ENCODE measurements at regions not wholly inside any gene's neighbourhood (a gene's known extent, or its start where the extent isn't known, plus 50 kb on each side); places are given as distances from the start of the nearest gene placed in this dataset.

- ChIA-PET POLR2A (no interaction called here), CTCF (no interaction called here)
- Histone ChIP-seq H3K9me3 (ENCODE audit: control extremely low read depth in 1 of 5, control insufficient read depth in 4 of 5, insufficient read depth in 2 of 5, low read depth in 1 of 5, low read length in 4 of 5) (no peaks in the 10 kb centered on the region), H3K27me3 (replicated peaks in 2 of 5; ENCODE audit: control insufficient read depth in 4 of 5, insufficient read depth in 5 of 5, low read length in 4 of 5) (no peaks in the 10 kb centered on the region), H3K4me1 (ENCODE audit: control extremely low read depth in 1 of 4, control insufficient read depth in 4 of 4, insufficient read depth in 4 of 4, low read length in 3 of 4) (no peaks in the 10 kb centered on the region), H3K4me3 (ENCODE audit: control insufficient read depth in 1 of 7, extremely low read depth in 1 of 7, insufficient read depth in 4 of 7, low read depth in 2 of 7, low read length in 6 of 7) (no peak overlapping the region), H3K27ac (ENCODE audit: insufficient read depth in 1 of 2, low read depth in 1 of 2, low read length in 2 of 2, poor library complexity in 1 of 2, severe bottlenecking in 2 of 2) (no peak overlapping the region), H3K36me3 (ENCODE audit: control insufficient read depth in 4 of 4, insufficient read depth in 4 of 4, low read length in 3 of 4) (no peaks in the 10 kb centered on the region)
- WGBS (ENCODE audit: insufficient coverage), result 94% methylated on average over 2 of the region's 2 CpGs
- no peak for DNase-seq
These were observed 84.6 kb upstream of the FAT3 start for GRCh38 chr11:92140021-92140420.

- ChIA-PET POLR2A (no interaction called here), CTCF (no interaction called here)
- no peak overlapping the region for H3K27ac ChIP-seq (ENCODE audit: insufficient read depth in 1 of 2, low read depth in 1 of 2, low read length in 2 of 2, poor library complexity in 1 of 2, severe bottlenecking in 2 of 2)
- no peak overlapping the region for H3K4me3 ChIP-seq (ENCODE audit: control insufficient read depth in 1 of 7, extremely low read depth in 1 of 7, insufficient read depth in 4 of 7, low read depth in 2 of 7, low read length in 6 of 7)
- H3K36me3 ChIP-seq (ENCODE audit: control insufficient read depth in 4 of 4, insufficient read depth in 4 of 4, low read length in 3 of 4), result no peaks in the 10 kb centered on the region
- DNase-seq, result no peak
- no peaks in the 10 kb centered on the region for H3K27me3 ChIP-seq (replicated peaks in 2 of 5; ENCODE audit: control insufficient read depth in 4 of 5, insufficient read depth in 5 of 5, low read length in 4 of 5)
- no peaks in the 10 kb centered on the region for H3K9me3 ChIP-seq (ENCODE audit: control extremely low read depth in 1 of 5, control insufficient read depth in 4 of 5, insufficient read depth in 2 of 5, low read depth in 1 of 5, low read length in 4 of 5)
- no peaks in the 10 kb centered on the region for H3K4me1 ChIP-seq (ENCODE audit: control extremely low read depth in 1 of 4, control insufficient read depth in 4 of 4, insufficient read depth in 4 of 4, low read length in 3 of 4)
These were observed 86.3 kb upstream of the FAT3 start for GRCh38 chr11:92138296-92138695.

GRCh38 chr11:92137747-92138146 is 86.9 kb upstream of the FAT3 start:
- H3K4me1 ChIP-seq (ENCODE audit: control extremely low read depth in 1 of 4, control insufficient read depth in 4 of 4, insufficient read depth in 4 of 4, low read length in 3 of 4), result no peaks in the 10 kb centered on the region
- no peak overlapping the region for H3K4me3 ChIP-seq (ENCODE audit: control insufficient read depth in 1 of 7, extremely low read depth in 1 of 7, insufficient read depth in 4 of 7, low read depth in 2 of 7, low read length in 6 of 7)
- 0% methylated on average over 1 of the region's 2 CpGs for WGBS (ENCODE audit: insufficient coverage)
- no peaks in the 10 kb centered on the region for H3K36me3 ChIP-seq (ENCODE audit: control insufficient read depth in 4 of 4, insufficient read depth in 4 of 4, low read length in 3 of 4)
- no peak for DNase-seq
- ChIA-PET CTCF (no interaction called here), POLR2A (no interaction called here)
- no peaks in the 10 kb centered on the region for H3K9me3 ChIP-seq (ENCODE audit: control extremely low read depth in 1 of 5, control insufficient read depth in 4 of 5, insufficient read depth in 2 of 5, low read depth in 1 of 5, low read length in 4 of 5)
- H3K27me3 ChIP-seq (replicated peaks in 2 of 5; ENCODE audit: control insufficient read depth in 4 of 5, insufficient read depth in 5 of 5, low read length in 4 of 5), result no peaks in the 10 kb centered on the region
- no peak overlapping the region for H3K27ac ChIP-seq (ENCODE audit: insufficient read depth in 1 of 2, low read depth in 1 of 2, low read length in 2 of 2, poor library complexity in 1 of 2, severe bottlenecking in 2 of 2)

- H3K4me3 ChIP-seq (ENCODE audit: control insufficient read depth in 1 of 7, extremely low read depth in 1 of 7, insufficient read depth in 4 of 7, low read depth in 2 of 7, low read length in 6 of 7), result no peak overlapping the region
- DNase-seq, result no peak
- WGBS (ENCODE audit: insufficient coverage), result 71% methylated on average over 2 of the region's 2 CpGs
- no peaks in the 10 kb centered on the region for H3K4me1 ChIP-seq (ENCODE audit: control extremely low read depth in 1 of 4, control insufficient read depth in 4 of 4, insufficient read depth in 4 of 4, low read length in 3 of 4)
- CTCF ChIA-PET, result no interaction called here
- H3K36me3 ChIP-seq (ENCODE audit: control insufficient read depth in 4 of 4, insufficient read depth in 4 of 4, low read length in 3 of 4), result no peaks in the 10 kb centered on the region
- H3K27ac ChIP-seq (ENCODE audit: insufficient read depth in 1 of 2, low read depth in 1 of 2, low read length in 2 of 2, poor library complexity in 1 of 2, severe bottlenecking in 2 of 2), result no peak overlapping the region
- no peaks in the 10 kb centered on the region for H3K9me3 ChIP-seq (ENCODE audit: control extremely low read depth in 1 of 5, control insufficient read depth in 4 of 5, insufficient read depth in 2 of 5, low read depth in 1 of 5, low read length in 4 of 5)
- POLR2A ChIA-PET, result interaction anchor here (0.6 kb wide), 1 partner anchor 30 kb away, joined by 4 read pairs; no protein-coding TSS in a partner anchor
- no peaks in the 10 kb centered on the region for H3K27me3 ChIP-seq (replicated peaks in 2 of 5; ENCODE audit: control insufficient read depth in 4 of 5, insufficient read depth in 5 of 5, low read length in 4 of 5)
These were observed 87.8 kb upstream of the FAT3 start for GRCh38 chr11:92136797-92137196.

- Histone ChIP-seq H3K4me3 (ENCODE audit: control insufficient read depth in 1 of 7, extremely low read depth in 1 of 7, insufficient read depth in 4 of 7, low read depth in 2 of 7, low read length in 6 of 7) (no peak overlapping the region), H3K9me3 (ENCODE audit: control extremely low read depth in 1 of 5, control insufficient read depth in 4 of 5, insufficient read depth in 2 of 5, low read depth in 1 of 5, low read length in 4 of 5) (no peaks in the 10 kb centered on the region), H3K36me3 (ENCODE audit: control insufficient read depth in 4 of 4, insufficient read depth in 4 of 4, low read length in 3 of 4) (no peaks in the 10 kb centered on the region), H3K27me3 (replicated peaks in 2 of 5; ENCODE audit: control insufficient read depth in 4 of 5, insufficient read depth in 5 of 5, low read length in 4 of 5) (no peaks in the 10 kb centered on the region), H3K4me1 (ENCODE audit: control extremely low read depth in 1 of 4, control insufficient read depth in 4 of 4, insufficient read depth in 4 of 4, low read length in 3 of 4) (no peaks in the 10 kb centered on the region), H3K27ac (ENCODE audit: insufficient read depth in 1 of 2, low read depth in 1 of 2, low read length in 2 of 2, poor library complexity in 1 of 2, severe bottlenecking in 2 of 2) (no peak overlapping the region)
- ChIA-PET CTCF (interaction anchor here (1.3 kb wide), 1 partner anchor 10 kb away, joined by 3 read pairs; no protein-coding TSS in a partner anchor), POLR2A (no interaction called here)
- 57% methylated on average over 4 of the region's 4 CpGs for WGBS (ENCODE audit: insufficient coverage)
- DNase-seq, result no peak
These were observed 93.2 kb upstream of the FAT3 start for GRCh38 chr11:92131289-92131865.

GRCh38 chr11:92130421-92130831 is 94.2 kb upstream of the FAT3 start:
- POLR2A ChIA-PET, result no interaction called here

GRCh38 chr11:92129811-92130210 is 94.8 kb upstream of the FAT3 start:
- no peak for DNase-seq
- Histone ChIP-seq H3K9me3 (ENCODE audit: control extremely low read depth in 1 of 5, control insufficient read depth in 4 of 5, insufficient read depth in 2 of 5, low read depth in 1 of 5, low read length in 4 of 5) (no peaks in the 10 kb centered on the region), H3K4me3 (ENCODE audit: control insufficient read depth in 1 of 7, extremely low read depth in 1 of 7, insufficient read depth in 4 of 7, low read depth in 2 of 7, low read length in 6 of 7) (no peak overlapping the region), H3K27me3 (replicated peaks in 2 of 5; ENCODE audit: control insufficient read depth in 4 of 5, insufficient read depth in 5 of 5, low read length in 4 of 5) (no peaks in the 10 kb centered on the region), H3K27ac (ENCODE audit: insufficient read depth in 1 of 2, low read depth in 1 of 2, low read length in 2 of 2, poor library complexity in 1 of 2, severe bottlenecking in 2 of 2) (no peak overlapping the region), H3K4me1 (ENCODE audit: control extremely low read depth in 1 of 4, control insufficient read depth in 4 of 4, insufficient read depth in 4 of 4, low read length in 3 of 4) (no peaks in the 10 kb centered on the region), H3K36me3 (ENCODE audit: control insufficient read depth in 4 of 4, insufficient read depth in 4 of 4, low read length in 3 of 4) (no peaks in the 10 kb centered on the region)
- WGBS (ENCODE audit: insufficient coverage), result 82% methylated on average over 1 of the region's 1 CpG
- CTCF ChIA-PET, result no interaction called here
- POLR2A ChIA-PET, result no interaction called here

More at GRCh38 chr11:92130421-92130831, 94.2 kb upstream of the FAT3 start:
- Histone ChIP-seq H3K4me3 (ENCODE audit: control insufficient read depth in 1 of 7, extremely low read depth in 1 of 7, insufficient read depth in 4 of 7, low read depth in 2 of 7, low read length in 6 of 7) (no peak overlapping the region), H3K4me1 (ENCODE audit: control extremely low read depth in 1 of 4, control insufficient read depth in 4 of 4, insufficient read depth in 4 of 4, low read length in 3 of 4) (no peaks in the 10 kb centered on the region), H3K27me3 (replicated peaks in 2 of 5; ENCODE audit: control insufficient read depth in 4 of 5, insufficient read depth in 5 of 5, low read length in 4 of 5) (no peaks in the 10 kb centered on the region), H3K36me3 (ENCODE audit: control insufficient read depth in 4 of 4, insufficient read depth in 4 of 4, low read length in 3 of 4) (no peaks in the 10 kb centered on the region), H3K9me3 (ENCODE audit: control extremely low read depth in 1 of 5, control insufficient read depth in 4 of 5, insufficient read depth in 2 of 5, low read depth in 1 of 5, low read length in 4 of 5) (no peaks in the 10 kb centered on the region), H3K27ac (ENCODE audit: insufficient read depth in 1 of 2, low read depth in 1 of 2, low read length in 2 of 2, poor library complexity in 1 of 2, severe bottlenecking in 2 of 2) (no peak overlapping the region)
- no peak for DNase-seq
- CTCF ChIA-PET, result no interaction called here
- 45% methylated on average over 2 of the region's 2 CpGs for WGBS (ENCODE audit: insufficient coverage)
